GM10266 (cell line): ENCODE measurements at regions not wholly inside any gene's neighbourhood (a gene's known extent, or its start where the extent isn't known, plus 50 kb on each side); places are given as distances from the start of the nearest gene placed in this dataset.

Source experiments
- DNase-seq: peaks from one replicate; pipeline ENCODE4 v3.0.0; 2012; ENCODE audit errors: extremely low spot score
- CTCF ChIP-seq: IDR thresholded peaks from 2 replicates; pipeline ENCODE4 v1.5.1; 2012; ENCODE audit warnings: mild to moderate bottlenecking, low read depth; ENCODE audit not compliant: control insufficient read depth, insufficient read depth; ENCODE audit errors: missing control alignments

GRCh38 chr15:66875588-66876420 lies 173.8 kb downstream of the SMAD6 start:
- no peak for DNase-seq
- TF ChIP-seq CTCF = no peak

DNA sequence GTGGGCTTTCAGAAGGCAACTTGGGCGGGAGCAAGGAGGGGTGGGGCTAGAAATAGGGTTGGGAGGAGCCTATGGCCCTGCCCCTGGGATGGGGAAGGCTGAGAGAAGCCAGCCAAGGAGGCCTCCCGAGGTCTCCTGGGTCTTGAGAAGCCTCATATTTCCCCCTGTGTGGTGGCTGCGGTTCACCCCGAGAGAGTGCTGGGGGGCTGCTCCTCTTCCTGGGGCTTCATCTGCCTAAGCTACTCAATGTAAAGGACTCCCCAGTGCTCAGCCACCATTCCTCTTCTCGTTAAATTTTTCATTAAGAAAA lies 174.3 kb downstream of the SMAD6 start:
- TF ChIP-seq CTCF = no peak
- DNase-seq = no peak

DNA sequence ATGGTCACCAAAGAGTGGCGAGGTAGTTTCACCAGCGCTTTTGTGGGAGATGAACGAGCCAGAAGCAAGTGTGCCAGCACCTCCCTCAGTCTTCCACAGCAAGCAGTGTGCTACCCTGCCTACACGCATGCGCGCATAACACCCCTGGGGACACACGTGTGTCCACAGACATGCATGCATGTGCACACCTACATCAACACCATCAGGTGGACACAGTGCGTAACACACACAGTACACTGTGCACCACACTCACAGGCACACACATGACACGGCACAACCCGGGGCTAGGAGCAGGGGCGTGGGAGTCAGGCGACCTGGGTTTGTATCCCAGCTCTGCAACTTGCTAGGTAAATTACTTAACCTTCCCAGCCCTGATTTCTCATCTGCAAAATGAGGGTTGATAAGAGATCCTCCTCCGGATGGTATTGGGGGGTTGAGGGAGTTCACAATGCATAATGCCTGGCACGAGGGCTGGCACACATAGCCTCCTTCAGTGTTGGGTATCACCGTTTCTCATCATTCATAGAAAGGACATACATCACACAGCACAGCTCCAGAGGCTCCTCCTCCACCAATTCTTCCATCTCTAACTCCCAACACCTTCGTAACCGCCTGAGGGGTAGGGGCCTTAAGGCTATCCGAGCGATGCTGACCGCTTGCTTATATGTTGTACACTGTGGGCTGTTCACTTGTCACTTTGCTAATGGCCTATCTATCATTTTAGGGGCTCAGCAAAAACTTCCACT lies 174.9 kb downstream of the SMAD6 start:
- TF ChIP-seq CTCF = no peak
- no peak for DNase-seq

DNA sequence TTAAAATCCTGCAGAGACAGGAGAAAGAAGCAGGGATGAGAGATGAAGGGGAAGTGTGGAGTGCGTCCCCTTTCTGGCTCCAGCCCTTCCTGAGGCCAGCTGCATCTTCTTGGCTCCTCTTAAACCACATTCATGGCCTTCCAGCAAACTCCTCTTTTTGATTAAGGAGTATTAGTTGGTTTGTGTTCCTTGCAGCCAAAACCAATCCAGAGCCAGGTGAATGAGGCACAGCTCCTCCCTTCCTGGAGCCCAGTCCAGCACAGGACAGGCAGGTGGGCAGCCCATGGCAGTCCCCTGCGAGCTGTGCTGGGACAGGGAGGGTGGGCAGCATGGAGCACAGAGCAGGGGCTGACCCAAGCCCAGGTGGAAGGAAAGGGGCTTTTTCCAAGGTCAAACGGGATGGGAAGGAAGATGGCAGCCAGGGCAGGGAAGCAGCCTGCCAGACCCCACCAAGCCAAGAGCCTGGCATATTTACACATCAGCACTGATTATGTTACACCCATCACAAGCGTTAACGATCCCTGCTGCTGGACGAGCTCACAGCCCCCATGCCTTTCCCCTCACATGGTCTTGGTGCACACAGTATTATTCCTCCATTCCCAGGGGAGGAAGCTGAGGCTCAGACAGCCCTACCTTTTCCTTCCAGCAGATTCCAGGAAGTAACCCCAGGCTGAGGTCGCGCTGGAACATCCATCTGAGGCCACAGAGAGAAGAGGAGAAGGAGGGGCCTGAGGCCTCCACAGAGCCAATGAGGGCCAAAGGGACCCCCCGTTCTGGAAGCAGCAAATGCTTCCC lies 175.6 kb downstream of the SMAD6 start:
- no peak for DNase-seq
- TF ChIP-seq CTCF = no peak

- no peak for DNase-seq
- TF ChIP-seq CTCF = no peak
Observed at GRCh38 chr15:66878761-66879160, 176.7 kb downstream of the SMAD6 start.

- no peak for DNase-seq
- TF ChIP-seq CTCF = no peak
Observed at GRCh38 chr15:66879531-66880368, 177.7 kb downstream of the SMAD6 start.
